CD4-positive, alpha-beta T cell (primary cell): ENCODE measurements at regions not wholly inside any gene's neighbourhood (a gene's known extent, or its start where the extent isn't known, plus 50 kb on each side); places are given as distances from the start of the nearest gene placed in this dataset.

Source experiments
- ATAC-seq: fragments of 200-7000 bp; cut with Tn5 transposase; one replicate; pipeline ENCODE4 v1.10.0; 2022; ENCODE audit warnings: mild to moderate bottlenecking; ENCODE audit not compliant: poor library complexity
- CTCF ChIA-PET: fragments of 350-600 bp; sonication (Branson Sonifier 250); formaldehyde crosslinking; loops from one replicate; lab custom pipeline; 2021; ENCODE audit warnings: antibody characterized with exemption, inconsistent platforms; lab: Charles Lee
- POLR2A ChIA-PET: fragments of 350-600 bp; sonication (Branson Sonifier 250); formaldehyde crosslinking; loops from one replicate; lab custom pipeline; 2021; ENCODE audit warnings: antibody characterized with exemption, inconsistent platforms; lab: Charles Lee
- DNase-seq, 14 experiments: peaks; one replicate each; pipeline ENCODE4 v3.0.0-alpha.2; 2013 to 2020; ENCODE audit warnings: mixed read lengths in 2 of 14
- H3K27ac ChIP-seq, 2 donors: one replicate each; pipeline versions ENCODE4 v1.5.1 to v1.7.0; 2013; ENCODE audit warnings: low read length in 2 of 2, low read depth in 1 of 2, mild to moderate bottlenecking in 1 of 2
- H3K27me3 ChIP-seq, 2 experiments: 1 replicate in 1 of 2; 2 replicates in 1 of 2; pipeline versions ENCODE4 v1.6.1 to v1.7.0; 2013; ENCODE audit warnings: low read length in 2 of 2, control low read depth in 1 of 2, mild to moderate bottlenecking in 1 of 2, moderate library complexity in 1 of 2; ENCODE audit not compliant: insufficient read depth in 2 of 2, control insufficient read depth in 1 of 2
- H3K36me3 ChIP-seq: one replicate; pipeline ENCODE4 v1.6.1; 2013; ENCODE audit warnings: low read length, control low read depth; ENCODE audit not compliant: insufficient read depth
- H3K4me1 ChIP-seq: one replicate; pipeline ENCODE4 v1.6.1; 2013; ENCODE audit warnings: low read length, control low read depth; ENCODE audit not compliant: insufficient read depth
- H3K4me3 ChIP-seq: one replicate; pipeline ENCODE4 v1.5.1; 2013; ENCODE audit warnings: mild to moderate bottlenecking, low read length, moderate library complexity
- H3K9me3 ChIP-seq, 2 experiments: 1 replicate in 1 of 2; 2 replicates in 1 of 2; pipeline versions ENCODE4 v1.6.1 to v1.7.0; 2013; ENCODE audit warnings: low read length in 2 of 2, mild to moderate bottlenecking in 2 of 2, control low read depth in 1 of 2, moderate library complexity in 1 of 2; ENCODE audit not compliant: control insufficient read depth in 1 of 2, insufficient read depth in 1 of 2
- H3K27ac Mint-ChIP-seq: one replicate; pipeline ENCODE4 v1.8.0; 2020; ENCODE audit warnings: mixed read lengths
- H3K27me3 Mint-ChIP-seq: one replicate; pipeline ENCODE4 v1.8.0; 2021; ENCODE audit warnings: mixed read lengths
- H3K36me3 Mint-ChIP-seq: one replicate; pipeline ENCODE4 v1.8.0; 2021; ENCODE audit warnings: low read depth, mixed read lengths
- H3K4me1 Mint-ChIP-seq: one replicate; pipeline ENCODE4 v1.8.0; 2021; ENCODE audit warnings: low read depth, mixed read lengths
- H3K4me3 Mint-ChIP-seq: one replicate; pipeline ENCODE4 v1.8.0; 2020; ENCODE audit warnings: mild to moderate bottlenecking, mixed read lengths
- H3K9me3 Mint-ChIP-seq: one replicate; pipeline ENCODE4 v1.8.0; 2020; ENCODE audit warnings: mixed read lengths
- CTCF ChIP-seq: fragments of 200-600 bp; IDR thresholded peaks from one replicate; pipeline ENCODE4 v1.8.0; 2022; ENCODE audit warnings: antibody characterized with exemption, mild to moderate bottlenecking
- intact Hi-C, 2 experiments: fragments of 100-400 bp; cut with DNase I in 1 of 2; cut with micrococcal nuclease in 1 of 2; formaldehyde crosslinking; loops; one replicate each; pipeline versions ENCODE4 v1.15.1 to v1.9.0; 2023 to 2025; cut with DNase I, micrococcal nuclease

- intact Hi-C loops, result no loop called here
- ChIA-PET POLR2A (no interaction called here), CTCF (no interaction called here)
- Mint-ChIP-seq H3K4me1 (no peaks in the 10 kb centered on the region), H3K4me3 (no peak overlapping the region), H3K27me3 (no peaks in the 10 kb centered on the region), H3K27ac (no peak overlapping the region), H3K9me3 (no peaks in the 10 kb centered on the region), H3K36me3 (no peaks in the 10 kb centered on the region)
- ATAC-seq, result no peak
- no peaks in the 10 kb centered on the region for H3K27me3 ChIP-seq
- no peak for TF ChIP-seq CTCF
- no peak overlapping the region for H3K4me3 ChIP-seq
- H3K27ac ChIP-seq, result no peak overlapping the region
- DNase-seq, result no peak
- H3K4me1 ChIP-seq, result no peaks in the 10 kb centered on the region
- H3K36me3 ChIP-seq, result no peaks in the 10 kb centered on the region
- H3K9me3 ChIP-seq, result no peaks in the 10 kb centered on the region
Measured at GRCh38 chr6:8558953-8559352, 123.6 kb upstream of the SLC35B3 start.

GRCh38 chr6:8557014-8557748 is 121.8 kb upstream of the SLC35B3 start:
- Histone ChIP-seq H3K27ac (no peak overlapping the region), H3K4me3 (no peak overlapping the region), H3K4me1 (no peaks in the 10 kb centered on the region), H3K27me3 (no peaks in the 10 kb centered on the region), H3K36me3 (no peaks in the 10 kb centered on the region), H3K9me3 (no peaks in the 10 kb centered on the region)
- no peak overlapping the region for H3K4me3 Mint-ChIP-seq
- ChIA-PET CTCF (no interaction called here), POLR2A (no interaction called here)
- ATAC-seq, result no peak
- no peaks in the 10 kb centered on the region for H3K27me3 Mint-ChIP-seq
- H3K4me1 Mint-ChIP-seq, result no peaks in the 10 kb centered on the region
- no peaks in the 10 kb centered on the region for H3K36me3 Mint-ChIP-seq
- no peak for TF ChIP-seq CTCF
- intact Hi-C loops, result no loop called here
- no peak for DNase-seq
- no peak overlapping the region for H3K27ac Mint-ChIP-seq
- no peaks in the 10 kb centered on the region for H3K9me3 Mint-ChIP-seq

GRCh38 chr6:8556370-8557013 is 121.1 kb upstream of the SLC35B3 start:
- POLR2A ChIA-PET, result no interaction called here
- CTCF ChIA-PET, result no interaction called here
- no peaks in the 10 kb centered on the region for H3K36me3 Mint-ChIP-seq

More at GRCh38 chr6:8556370-8557013, 121.1 kb upstream of the SLC35B3 start:
- no peaks in the 10 kb centered on the region for H3K27me3 Mint-ChIP-seq
- intact Hi-C loops, result no loop called here
- no peak overlapping the region for H3K27ac Mint-ChIP-seq
- no peaks in the 10 kb centered on the region for H3K9me3 ChIP-seq
- ATAC-seq (no peak), DNase-seq (no peak)
- no peaks in the 10 kb centered on the region for H3K4me1 ChIP-seq
- H3K4me1 Mint-ChIP-seq, result no peaks in the 10 kb centered on the region
- no peak for TF ChIP-seq CTCF
- H3K27me3 ChIP-seq, result no peaks in the 10 kb centered on the region
- H3K9me3 Mint-ChIP-seq, result no peaks in the 10 kb centered on the region
- no peak overlapping the region for H3K27ac ChIP-seq
- no peak overlapping the region for H3K4me3 Mint-ChIP-seq
- H3K4me3 ChIP-seq, result no peak overlapping the region
- H3K36me3 ChIP-seq, result no peaks in the 10 kb centered on the region
